SJCRH30 (cell line): ENCODE measurements at regions not wholly inside any gene's neighbourhood (a gene's known extent, or its start where the extent isn't known, plus 50 kb on each side); places are given as distances from the start of the nearest gene placed in this dataset.
"Not testable (repeated sequence)": the region's sequence is repeated elsewhere in the genome, so short reads cannot be mapped to it uniquely, and the experiment has no call there.

Experiments used
- DNase-seq, 2 experiments: peaks; one replicate each; pipeline ENCODE4 v3.0.0-alpha.2; 2015 to 2020
- H3K27ac ChIP-seq: fragments of 250-450 bp; sonication (Bioruptor Pico); 2 replicates; pipeline ENCODE4 v1.5.1; 2020; ENCODE audit warnings: mild to moderate bottlenecking, moderate library complexity
- H3K27me3 ChIP-seq: fragments of 250-450 bp; sonication (Bioruptor Pico); 2 replicates; pipeline ENCODE4 v1.5.1; 2020; ENCODE audit warnings: mild to moderate bottlenecking, moderate library complexity
- H3K36me3 ChIP-seq: fragments of 250-450 bp; sonication (Bioruptor Pico); 2 replicates; pipeline ENCODE4 v1.5.1; 2020; ENCODE audit warnings: mild to moderate bottlenecking, moderate library complexity
- H3K4me1 ChIP-seq: fragments of 250-450 bp; sonication (Bioruptor Pico); 2 replicates; pipeline ENCODE4 v1.5.1; 2020; ENCODE audit warnings: mild to moderate bottlenecking, moderate library complexity
- H3K4me3 ChIP-seq: fragments of 250-450 bp; sonication (Bioruptor Pico); 2 replicates; pipeline ENCODE4 v1.5.1; 2020; ENCODE audit warnings: mild to moderate bottlenecking, moderate library complexity
- H3K9me3 ChIP-seq: fragments of 250-450 bp; sonication (Bioruptor Pico); replicated peaks from 2 replicates; pipeline ENCODE4 v1.5.1; 2020; ENCODE audit warnings: mild to moderate bottlenecking, moderate library complexity

GRCh38 chr14:106024983-106025604 is 498.7 kb downstream of the TMEM121 start:
- Histone ChIP-seq H3K9me3 (no peaks in the 10 kb centered on the region), H3K27ac (no peak overlapping the region), H3K4me3 (no peak overlapping the region), H3K4me1 (no peaks in the 10 kb centered on the region), H3K36me3 (no peaks in the 10 kb centered on the region), H3K27me3 (peaks cover 3% of the 10 kb centered on the region; the same call in 1 of the 2 replicates)
- DNase-seq = no peak

DNA sequence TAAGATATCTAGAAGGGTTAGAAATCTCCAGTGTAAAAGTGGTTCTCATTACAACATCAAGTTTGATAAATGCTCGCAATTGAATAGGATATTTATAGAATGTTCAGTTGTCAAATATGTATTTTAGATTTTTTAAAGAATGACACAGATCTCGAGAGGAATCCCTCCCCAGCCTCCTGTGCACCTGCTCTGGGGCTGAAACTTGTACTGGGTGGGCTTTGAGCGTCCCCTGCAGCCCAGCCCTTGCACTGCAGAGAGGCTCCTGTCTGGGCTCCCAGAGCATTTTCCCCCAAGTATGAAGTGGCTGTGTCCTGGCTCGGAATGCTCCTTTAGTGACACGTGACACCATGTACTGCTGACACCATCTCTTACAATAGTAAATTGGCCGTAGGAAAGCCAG is 499.6 kb downstream of the TMEM121 start:
- DNase-seq = no peak
- Histone ChIP-seq H3K36me3 (no peaks in the 10 kb centered on the region), H3K27me3 (peaks cover 3% of the 10 kb centered on the region; the same call in 1 of the 2 replicates), H3K4me3 (no peak overlapping the region), H3K4me1 (no peaks in the 10 kb centered on the region), H3K9me3 (no peaks in the 10 kb centered on the region), H3K27ac (no peak overlapping the region)

DNA sequence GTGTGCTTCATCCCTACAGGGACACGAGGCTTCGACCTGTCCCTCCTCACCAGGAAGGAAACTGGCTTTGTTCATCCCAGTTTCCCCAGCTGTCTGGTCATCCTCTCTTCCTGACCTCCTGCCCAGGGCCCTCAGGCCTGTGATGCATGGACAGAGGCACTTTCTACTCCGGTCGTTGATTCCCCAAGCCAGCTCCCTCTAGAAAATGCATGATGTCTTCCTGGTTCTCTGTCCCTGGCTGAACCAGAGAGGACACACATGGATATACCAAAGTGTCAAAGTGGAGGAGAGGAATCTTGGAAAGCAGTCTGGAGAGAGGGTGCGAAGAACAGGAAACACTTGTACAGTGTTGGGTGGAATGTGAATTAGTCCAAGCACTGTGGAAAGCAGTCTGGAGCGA is 501.4 kb downstream of the TMEM121 start:
- H3K36me3 ChIP-seq, DNase-seq, H3K4me3 ChIP-seq, H3K27ac ChIP-seq, H3K27me3 ChIP-seq, H3K4me1 ChIP-seq, H3K9me3 ChIP-seq: not testable (repeated sequence)

- no peak overlapping the region for H3K4me3 ChIP-seq
- H3K9me3 ChIP-seq = no peaks in the 10 kb centered on the region
- H3K36me3 ChIP-seq = no peaks in the 10 kb centered on the region
- H3K27ac ChIP-seq = no peak overlapping the region
- peaks cover 14% of the 10 kb centered on the region for H3K27me3 ChIP-seq
- no peak for DNase-seq
- no peaks in the 10 kb centered on the region for H3K4me1 ChIP-seq
Measured at GRCh38 chr14:106029959-106030358, 503.6 kb downstream of the TMEM121 start.

GRCh38 chr14:106037380-106037779 is 511.0 kb downstream of the TMEM121 start:
- no peak for DNase-seq
- no peak overlapping the region for H3K4me3 ChIP-seq
- H3K27me3 ChIP-seq = peaks cover 7% of the 10 kb centered on the region
- H3K36me3 ChIP-seq = no peaks in the 10 kb centered on the region
- no peaks in the 10 kb centered on the region for H3K4me1 ChIP-seq
- H3K27ac ChIP-seq = no peak overlapping the region
- H3K9me3 ChIP-seq = no peaks in the 10 kb centered on the region

DNA sequence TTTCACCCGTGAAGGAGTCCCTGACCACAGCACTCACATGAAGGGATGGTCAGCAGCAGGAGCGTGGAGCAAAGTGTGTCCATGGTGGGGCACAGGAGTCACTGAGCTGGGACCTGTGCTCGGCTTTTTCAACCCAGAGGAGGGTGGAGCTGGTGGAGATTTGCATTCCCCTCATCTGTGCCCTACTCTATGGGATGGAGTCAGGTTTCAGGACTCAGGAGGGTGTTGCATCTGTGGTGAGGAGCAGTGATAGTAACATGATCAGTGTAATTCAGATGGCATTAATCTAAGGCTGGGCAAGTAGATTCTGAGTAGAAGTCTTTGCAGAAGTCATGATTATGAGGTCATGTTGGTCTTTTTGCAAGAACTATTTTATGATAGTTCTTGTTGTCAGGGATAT is 511.9 kb downstream of the TMEM121 start:
- Histone ChIP-seq H3K4me3 (no peak overlapping the region), H3K9me3 (no peaks in the 10 kb centered on the region), H3K4me1 (no peaks in the 10 kb centered on the region), H3K27ac (no peak overlapping the region), H3K27me3 (peaks cover 10% of the 10 kb centered on the region), H3K36me3 (no peaks in the 10 kb centered on the region)
- DNase-seq = no peak

- Histone ChIP-seq H3K27ac (no peak overlapping the region), H3K27me3 (peaks cover 4% of the 10 kb centered on the region; the same call in 1 of the 2 replicates), H3K9me3 (no peaks in the 10 kb centered on the region), H3K4me3 (no peak overlapping the region), H3K4me1 (no peaks in the 10 kb centered on the region), H3K36me3 (no peaks in the 10 kb centered on the region)
- DNase-seq = peak; percentile 28 to 43
Measured at GRCh38 chr14:106039400-106039799, 513.0 kb downstream of the TMEM121 start.

- Histone ChIP-seq H3K4me1 (no peaks in the 10 kb centered on the region), H3K27ac (no peak overlapping the region), H3K4me3 (no peak overlapping the region), H3K9me3 (no peaks in the 10 kb centered on the region), H3K36me3 (no peaks in the 10 kb centered on the region), H3K27me3 (peaks cover 4% of the 10 kb centered on the region; the same call in 1 of the 2 replicates)
- no peak for DNase-seq
Measured at GRCh38 chr14:106044515-106044914, 518.1 kb downstream of the TMEM121 start.

- no peaks in the 10 kb centered on the region for H3K36me3 ChIP-seq
- peak; percentile 66 to 74 for DNase-seq
- H3K9me3 ChIP-seq = no peaks in the 10 kb centered on the region
- no peaks in the 10 kb centered on the region for H3K4me1 ChIP-seq
- no peak overlapping the region for H3K27ac ChIP-seq
- no peak overlapping the region for H3K4me3 ChIP-seq
- peaks cover 4% of the 10 kb centered on the region; the same call in 1 of the 2 replicates for H3K27me3 ChIP-seq
Measured at GRCh38 chr14:106044949-106045596, 518.7 kb downstream of the TMEM121 start.

GRCh38 chr14:106051796-106052195 is 525.4 kb downstream of the TMEM121 start:
- Histone ChIP-seq H3K27ac (no peak overlapping the region), H3K36me3 (no peaks in the 10 kb centered on the region), H3K4me1 (no peaks in the 10 kb centered on the region), H3K27me3 (no peaks in the 10 kb centered on the region), H3K4me3 (no peak overlapping the region), H3K9me3 (no peaks in the 10 kb centered on the region)
- no peak for DNase-seq

GRCh38 chr14:106055289-106055688 is 528.9 kb downstream of the TMEM121 start:
- H3K4me1 ChIP-seq = no peaks in the 10 kb centered on the region
- 0 out of 2 replicates have a peak, but pooled peaks cover 4% of the 10 kb centered on the region for H3K27me3 ChIP-seq
- no peak overlapping the region for H3K4me3 ChIP-seq
- no peak for DNase-seq
- H3K36me3 ChIP-seq = no peaks in the 10 kb centered on the region
- H3K9me3 ChIP-seq = no peaks in the 10 kb centered on the region
- no peak overlapping the region for H3K27ac ChIP-seq

- no peaks in the 10 kb centered on the region for H3K9me3 ChIP-seq
- H3K36me3 ChIP-seq = no peaks in the 10 kb centered on the region
- no peaks in the 10 kb centered on the region for H3K4me1 ChIP-seq
- H3K27me3 ChIP-seq = peaks cover 4% of the 10 kb centered on the region; the same call in 1 of the 2 replicates
- H3K4me3 ChIP-seq = no peak overlapping the region
- no peak for DNase-seq
- H3K27ac ChIP-seq = no peak overlapping the region
Measured at GRCh38 chr14:106058342-106058741, 532.0 kb downstream of the TMEM121 start.

DNA sequence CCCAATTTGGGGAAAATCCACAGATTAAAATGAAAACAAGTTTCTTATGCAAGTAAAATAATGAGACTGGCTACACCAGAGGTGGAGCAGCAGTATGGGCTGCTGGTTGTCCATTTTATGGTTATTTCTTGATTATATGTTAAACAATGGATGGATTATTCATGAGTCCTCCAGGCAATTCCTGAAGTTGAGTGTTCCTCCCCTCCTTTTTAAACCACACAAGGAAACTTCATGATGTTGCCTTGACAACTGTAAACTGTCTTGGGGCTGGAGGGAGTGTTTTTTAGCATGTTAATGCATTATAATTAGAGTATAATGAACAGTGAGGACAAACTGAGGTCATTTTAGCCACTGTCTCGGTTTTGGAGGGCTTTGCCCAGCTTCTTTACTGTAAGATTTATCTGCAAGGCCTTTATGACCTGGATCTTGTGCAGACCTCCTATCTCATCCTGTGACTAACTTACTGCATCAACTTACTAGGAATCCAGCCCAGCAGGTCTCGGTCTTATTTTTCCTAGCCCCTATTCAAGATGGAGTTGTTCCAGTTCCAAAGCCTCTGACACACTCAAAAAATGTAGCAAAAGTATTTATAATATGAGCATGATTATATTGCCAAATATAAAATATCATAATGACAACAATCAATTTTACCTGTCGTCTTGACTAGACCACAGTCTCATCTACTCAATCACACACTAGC is 534.0 kb downstream of the TMEM121 start:
- H3K36me3 ChIP-seq = no peaks in the 10 kb centered on the region
- peaks cover 8% of the 10 kb centered on the region; the same call in 1 of the 2 replicates for H3K27me3 ChIP-seq
- no peaks in the 10 kb centered on the region for H3K4me1 ChIP-seq
- DNase-seq = no peak
- H3K9me3 ChIP-seq = no peaks in the 10 kb centered on the region
- H3K27ac ChIP-seq = no peak overlapping the region
- H3K4me3 ChIP-seq = no peak overlapping the region

- not testable (repeated sequence) for H3K27me3 ChIP-seq, H3K4me1 ChIP-seq, H3K9me3 ChIP-seq, H3K36me3 ChIP-seq, H3K4me3 ChIP-seq, H3K27ac ChIP-seq
- DNase-seq = peak; percentile 33 to 50
Measured at GRCh38 chr14:106061877-106062500, 535.6 kb downstream of the TMEM121 start.
